GM19463 (cell line): ENCODE measurements at regions not wholly inside any gene's neighbourhood (a gene's known extent, or its start where the extent isn't known, plus 50 kb on each side); places are given as distances from the start of the nearest gene placed in this dataset.
"Not testable (repeated sequence)": the region's sequence is repeated elsewhere in the genome, so short reads cannot be mapped to it uniquely, and the experiment has no call there.

ENCODE experiments used
- ATAC-seq: cut with Tn5 transposase; IDR thresholded peaks from one replicate; pipeline ENCODE4 v1.9.1; 2021; ENCODE audit warnings: mild to moderate bottlenecking, moderate library complexity; ENCODE audit not compliant: unreplicated experiment

- no peak for ATAC-seq
These were observed 775.9 kb upstream of the INTU start for GRCh38 chr4:126856906-126857305.

- ATAC-seq, result no peak
These were observed 773.4 kb upstream of the INTU start for GRCh38 chr4:126859314-126859713.

- no peak for ATAC-seq
These were observed 772.9 kb upstream of the INTU start for GRCh38 chr4:126859872-126860271.

GRCh38 chr4:126860308-126860707 is 772.4 kb upstream of the INTU start:
- ATAC-seq, result no peak

DNA sequence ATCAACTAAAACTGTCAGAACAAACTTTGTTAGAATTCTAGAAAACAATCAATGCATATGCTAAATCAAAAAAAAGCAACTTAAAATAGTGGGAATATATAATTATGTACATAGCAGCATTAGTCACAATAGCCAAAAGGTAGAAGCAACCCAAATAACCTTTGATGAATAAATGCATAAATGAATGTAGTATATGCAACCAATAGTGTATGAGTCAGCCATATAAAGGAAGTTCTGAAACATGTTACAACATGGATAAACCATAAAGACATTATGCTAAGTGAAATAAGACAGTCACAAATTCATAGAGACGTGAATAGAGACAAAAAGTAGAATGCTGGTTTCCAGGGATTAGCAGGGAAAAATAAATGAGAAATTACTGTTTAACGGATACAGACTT is 762.8 kb upstream of the INTU start:
- no peak for ATAC-seq

DNA sequence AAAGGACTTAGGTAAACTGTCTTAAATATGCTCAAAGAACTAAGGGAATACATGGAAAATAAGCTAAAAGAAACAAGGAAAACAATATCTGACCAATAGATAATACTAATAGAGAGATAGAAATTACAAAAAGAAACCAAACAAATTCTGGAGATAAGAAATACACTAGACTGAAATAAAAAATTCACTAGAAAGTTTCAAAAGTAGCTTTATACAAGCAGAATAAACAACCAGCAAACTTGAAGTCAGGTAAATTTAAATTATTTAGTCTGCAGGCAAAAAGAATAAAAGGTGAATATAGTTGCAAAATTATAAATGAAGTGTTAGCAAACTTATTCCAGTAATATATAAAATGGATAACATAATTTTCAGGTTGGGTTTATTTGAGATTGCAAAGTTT is 760.9 kb upstream of the INTU start:
- ATAC-seq, result no peak

- no peak for ATAC-seq
These were observed 758.2 kb upstream of the INTU start for GRCh38 chr4:126874533-126874932.

- ATAC-seq, result no peak
These were observed 743.8 kb upstream of the INTU start for GRCh38 chr4:126888968-126889367.

GRCh38 chr4:126890383-126890782 is 742.4 kb upstream of the INTU start:
- no peak for ATAC-seq

- ATAC-seq, result no peak
These were observed 741.8 kb upstream of the INTU start for GRCh38 chr4:126890994-126891393.

GRCh38 chr4:126894963-126895362 is 737.8 kb upstream of the INTU start:
- ATAC-seq, result no peak

DNA sequence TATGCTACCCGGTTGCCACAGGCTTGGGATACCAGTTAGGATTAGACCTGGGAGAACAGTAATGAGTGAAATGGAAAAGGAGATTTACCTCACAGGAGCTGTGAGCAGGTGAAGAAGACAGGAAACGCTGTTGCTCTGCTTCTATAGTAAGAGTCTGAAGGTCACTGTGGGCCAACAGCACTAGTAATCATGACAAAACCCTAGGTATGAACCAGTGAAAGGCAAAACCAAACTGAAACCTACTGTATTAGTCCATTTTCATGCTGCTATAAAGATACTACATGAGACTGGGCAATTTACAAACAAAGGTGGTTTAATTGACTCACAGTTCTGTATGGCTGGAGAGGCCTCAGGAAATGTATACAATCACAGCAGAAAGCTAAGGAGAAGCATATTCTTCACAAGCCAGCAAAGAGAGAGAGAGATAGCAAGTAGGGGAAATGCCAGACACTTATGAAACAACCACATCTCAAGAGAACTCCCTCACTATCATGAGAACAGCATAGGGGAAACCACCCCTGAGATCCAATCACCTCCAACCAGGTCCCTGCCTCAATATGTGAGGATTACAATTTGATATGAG is 736.7 kb upstream of the INTU start:
- peak; percentile 60 for ATAC-seq

DNA sequence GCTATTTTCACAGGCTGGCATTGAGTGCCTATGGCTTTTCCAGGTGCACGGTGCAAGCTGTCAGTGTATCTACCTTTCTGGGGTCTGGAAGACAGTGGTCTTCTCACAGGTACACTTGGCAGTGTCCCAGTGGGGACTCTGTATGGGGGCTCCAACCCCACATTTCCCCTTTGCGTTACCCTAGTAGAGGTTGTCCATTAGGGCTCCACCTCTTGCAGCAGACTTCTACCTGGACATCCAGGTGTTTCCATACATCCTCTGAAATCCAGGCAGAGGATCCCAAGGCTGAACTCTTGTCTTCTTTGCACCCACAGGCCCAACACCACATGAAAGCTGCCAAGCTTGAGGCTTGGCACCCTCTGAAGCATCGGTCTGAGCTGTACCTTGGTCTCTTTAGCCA is 735.7 kb upstream of the INTU start:
- no peak for ATAC-seq

- no peak for ATAC-seq
These were observed 733.9 kb upstream of the INTU start for GRCh38 chr4:126898815-126899214.

GRCh38 chr4:126899331-126899801 is 733.4 kb upstream of the INTU start:
- no peak for ATAC-seq

DNA sequence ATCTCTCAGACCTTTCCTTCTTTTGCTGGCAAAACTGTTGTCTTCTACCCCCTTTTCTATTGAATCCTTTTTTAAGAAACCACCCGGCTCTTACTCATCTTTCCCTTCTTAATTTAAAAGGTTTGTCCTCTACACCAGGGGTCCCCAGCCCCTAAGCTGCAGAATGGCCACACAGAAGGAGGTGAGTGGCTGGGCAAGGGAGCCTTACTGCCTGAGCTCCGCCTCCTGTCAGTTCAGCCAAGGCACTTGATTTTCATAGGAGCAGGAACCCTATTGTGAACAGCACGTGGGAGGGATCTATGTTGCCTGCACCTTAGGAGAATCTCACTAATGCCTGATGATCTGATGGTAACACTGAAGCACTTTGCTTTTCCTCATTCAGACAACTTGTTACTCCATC is 726.3 kb upstream of the INTU start:
- no peak for ATAC-seq

- ATAC-seq, result no peak
These were observed 725.4 kb upstream of the INTU start for GRCh38 chr4:126907389-126907788.

- ATAC-seq, result no peak
These were observed 716.6 kb upstream of the INTU start for GRCh38 chr4:126916049-126916625.

GRCh38 chr4:126916626-126917140 is 716.1 kb upstream of the INTU start:
- no peak for ATAC-seq

DNA sequence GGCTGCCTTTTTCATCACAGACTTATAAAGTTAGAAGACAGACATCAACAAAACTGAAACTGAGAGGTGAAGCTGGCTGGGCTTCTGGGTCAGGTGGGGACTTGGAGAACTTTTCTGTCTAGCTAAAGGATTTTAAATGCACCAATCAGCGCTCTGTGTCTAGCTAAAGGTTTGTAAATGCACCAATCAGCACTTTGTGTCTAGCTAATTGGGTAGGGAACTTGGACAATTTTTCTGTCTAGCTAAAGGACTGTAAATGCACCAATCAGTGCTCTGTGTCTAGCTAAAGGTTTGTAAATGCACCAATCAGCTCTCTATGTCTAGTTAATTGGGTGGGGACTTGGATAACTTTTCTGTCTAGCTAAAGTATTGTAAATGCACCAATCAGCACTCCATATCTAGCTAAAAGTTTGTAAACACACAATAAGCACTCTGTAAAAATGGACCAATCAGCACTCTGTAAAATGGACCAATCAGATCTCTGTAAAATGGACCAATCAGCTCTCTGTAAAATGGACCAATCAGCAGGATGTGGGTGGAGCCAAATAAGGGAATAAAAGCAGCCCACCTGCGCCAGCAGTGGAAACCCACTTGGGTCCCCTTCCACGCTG is 710.3 kb upstream of the INTU start:
- not testable (repeated sequence) for ATAC-seq

- ATAC-seq, result no peak
These were observed 708.5 kb upstream of the INTU start for GRCh38 chr4:126924237-126924636.

- ATAC-seq, result not testable (repeated sequence)
These were observed 702.7 kb upstream of the INTU start for GRCh38 chr4:126930059-126930458.
